Adrenal gland (tissue), 5 donors: ENCODE measurements at regions not wholly inside any gene's neighbourhood (a gene's known extent, or its start where the extent isn't known, plus 50 kb on each side); places are given as distances from the start of the nearest gene placed in this dataset.
"Not testable (repeated sequence)": the region's sequence is repeated elsewhere in the genome, so short reads cannot be mapped to it uniquely, and the experiment has no call there.

ENCODE experiments used
- POLR2A ChIP-seq, 2 donors: fragments of 450-650 bp; IDR thresholded peaks; one replicate each; pipeline ENCODE4 v1.6.1; 2017; ENCODE audit warnings: antibody characterized with exemption in 2 of 2, mild to moderate bottlenecking in 2 of 2, moderate library complexity in 1 of 2
- TF ChIP-seq, protein P1 (sequence below), 6 experiments: fragments of 450-650 bp in 4 of 6; fragments of 200-600 bp in 2 of 6; sonication (generic) in 1 of 6; IDR thresholded peaks; 1 replicate in 5 of 6; 2 replicates in 1 of 6; pipeline versions ENCODE4 v1.5.1 to v1.8.0; 2016 to 2021; ENCODE audit warnings: antibody characterized with exemption in 6 of 6, mild to moderate bottlenecking in 2 of 6, moderate library complexity in 1 of 6
- donor health status: DM: no; HTN: no; CAD: no.

DNA sequence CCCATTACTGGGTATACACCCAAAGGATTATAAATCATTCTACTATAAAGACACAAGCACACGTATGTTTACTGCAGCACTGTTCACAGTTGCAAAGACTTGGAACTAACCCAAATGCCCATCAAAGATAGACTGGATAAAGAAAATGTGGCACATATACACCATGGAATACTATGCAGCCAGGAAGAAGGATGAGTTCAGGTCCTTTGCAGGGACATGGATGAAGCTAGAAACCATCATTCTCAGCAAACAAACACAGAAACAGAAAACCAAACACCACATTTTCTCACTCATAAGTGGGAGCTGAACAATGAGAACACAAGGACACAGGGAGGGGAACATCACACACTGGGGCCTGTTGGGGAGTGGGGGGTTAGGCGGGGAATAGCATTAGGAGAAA lies 90.0 kb upstream of the TRAM1L1 start:
- TF ChIP-seq, protein P1, sequence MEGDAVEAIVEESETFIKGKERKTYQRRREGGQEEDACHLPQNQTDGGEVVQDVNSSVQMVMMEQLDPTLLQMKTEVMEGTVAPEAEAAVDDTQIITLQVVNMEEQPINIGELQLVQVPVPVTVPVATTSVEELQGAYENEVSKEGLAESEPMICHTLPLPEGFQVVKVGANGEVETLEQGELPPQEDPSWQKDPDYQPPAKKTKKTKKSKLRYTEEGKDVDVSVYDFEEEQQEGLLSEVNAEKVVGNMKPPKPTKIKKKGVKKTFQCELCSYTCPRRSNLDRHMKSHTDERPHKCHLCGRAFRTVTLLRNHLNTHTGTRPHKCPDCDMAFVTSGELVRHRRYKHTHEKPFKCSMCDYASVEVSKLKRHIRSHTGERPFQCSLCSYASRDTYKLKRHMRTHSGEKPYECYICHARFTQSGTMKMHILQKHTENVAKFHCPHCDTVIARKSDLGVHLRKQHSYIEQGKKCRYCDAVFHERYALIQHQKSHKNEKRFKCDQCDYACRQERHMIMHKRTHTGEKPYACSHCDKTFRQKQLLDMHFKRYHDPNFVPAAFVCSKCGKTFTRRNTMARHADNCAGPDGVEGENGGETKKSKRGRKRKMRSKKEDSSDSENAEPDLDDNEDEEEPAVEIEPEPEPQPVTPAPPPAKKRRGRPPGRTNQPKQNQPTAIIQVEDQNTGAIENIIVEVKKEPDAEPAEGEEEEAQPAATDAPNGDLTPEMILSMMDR (IDR thresholded peaks at IDR 0.05) = not testable (repeated sequence)
- not testable (repeated sequence) for TF ChIP-seq POLR2A (IDR thresholded peaks at IDR 0.05)
